Astrocyte (in vitro differentiated cells and primary cell): ENCODE measurements at regions not wholly inside any gene's neighbourhood (a gene's known extent, or its start where the extent isn't known, plus 50 kb on each side); places are given as distances from the start of the nearest gene placed in this dataset.

Source experiments
- CTCF ChIP-seq: IDR thresholded peaks from 2 replicates; pipeline ENCODE4 v1.5.1; 2011; ENCODE audit warnings: low read depth, mild to moderate bottlenecking, inconsistent platforms, low read length, moderate library complexity; ENCODE audit not compliant: insufficient read depth
- EZH2 ChIP-seq: IDR thresholded peaks from 2 replicates; pipeline ENCODE4 v1.6.1; 2012; ENCODE audit warnings: mild to moderate bottlenecking, low read length, inconsistent platforms; ENCODE audit not compliant: insufficient read depth

GRCh38 chr2:125006676-125007075, 981.6 kb downstream of the CNTNAP5 start:
- TF ChIP-seq CTCF (no peak), EZH2 (no peak)
